ENCODE measurements at regions not wholly inside any gene's neighbourhood (a gene's known extent, or its start where the extent isn't known, plus 50 kb on each side); places are given as distances from the start of the nearest gene placed in this dataset.

DNA sequence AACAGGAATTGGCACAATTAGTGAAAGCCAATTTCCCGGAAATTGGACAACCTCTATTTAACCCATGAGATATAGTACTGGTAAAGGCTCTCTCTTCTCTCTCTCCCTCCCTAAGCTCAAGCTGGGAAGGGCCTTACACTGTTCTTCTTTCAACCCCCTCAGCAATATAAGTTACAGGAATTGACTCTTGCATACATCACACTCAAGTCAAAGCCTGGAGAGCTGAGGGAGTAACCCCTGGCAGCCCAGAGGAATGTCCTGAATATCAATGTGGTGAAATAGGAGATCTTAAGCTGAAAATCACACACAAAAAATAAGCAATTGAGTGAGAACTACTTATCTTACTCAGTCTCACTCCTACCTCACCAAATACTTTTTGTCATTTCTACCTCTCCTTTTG lies 186.9 kb upstream of the SPOCK3 start:
- no peak for TF ChIP-seq POLR2A (IDR thresholded peaks at IDR 0.05)
- TF ChIP-seq, protein P1, sequence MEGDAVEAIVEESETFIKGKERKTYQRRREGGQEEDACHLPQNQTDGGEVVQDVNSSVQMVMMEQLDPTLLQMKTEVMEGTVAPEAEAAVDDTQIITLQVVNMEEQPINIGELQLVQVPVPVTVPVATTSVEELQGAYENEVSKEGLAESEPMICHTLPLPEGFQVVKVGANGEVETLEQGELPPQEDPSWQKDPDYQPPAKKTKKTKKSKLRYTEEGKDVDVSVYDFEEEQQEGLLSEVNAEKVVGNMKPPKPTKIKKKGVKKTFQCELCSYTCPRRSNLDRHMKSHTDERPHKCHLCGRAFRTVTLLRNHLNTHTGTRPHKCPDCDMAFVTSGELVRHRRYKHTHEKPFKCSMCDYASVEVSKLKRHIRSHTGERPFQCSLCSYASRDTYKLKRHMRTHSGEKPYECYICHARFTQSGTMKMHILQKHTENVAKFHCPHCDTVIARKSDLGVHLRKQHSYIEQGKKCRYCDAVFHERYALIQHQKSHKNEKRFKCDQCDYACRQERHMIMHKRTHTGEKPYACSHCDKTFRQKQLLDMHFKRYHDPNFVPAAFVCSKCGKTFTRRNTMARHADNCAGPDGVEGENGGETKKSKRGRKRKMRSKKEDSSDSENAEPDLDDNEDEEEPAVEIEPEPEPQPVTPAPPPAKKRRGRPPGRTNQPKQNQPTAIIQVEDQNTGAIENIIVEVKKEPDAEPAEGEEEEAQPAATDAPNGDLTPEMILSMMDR (IDR thresholded peaks at IDR 0.05) = no peak

Data from heart left ventricle (tissue), 13 donors.